ENCODE measurements at regions not wholly inside any gene's neighbourhood (a gene's known extent, or its start where the extent isn't known, plus 50 kb on each side); places are given as distances from the start of the nearest gene placed in this dataset.
"Not testable (repeated sequence)": the region's sequence is repeated elsewhere in the genome, so short reads cannot be mapped to it uniquely, and the experiment has no call there.

DNA sequence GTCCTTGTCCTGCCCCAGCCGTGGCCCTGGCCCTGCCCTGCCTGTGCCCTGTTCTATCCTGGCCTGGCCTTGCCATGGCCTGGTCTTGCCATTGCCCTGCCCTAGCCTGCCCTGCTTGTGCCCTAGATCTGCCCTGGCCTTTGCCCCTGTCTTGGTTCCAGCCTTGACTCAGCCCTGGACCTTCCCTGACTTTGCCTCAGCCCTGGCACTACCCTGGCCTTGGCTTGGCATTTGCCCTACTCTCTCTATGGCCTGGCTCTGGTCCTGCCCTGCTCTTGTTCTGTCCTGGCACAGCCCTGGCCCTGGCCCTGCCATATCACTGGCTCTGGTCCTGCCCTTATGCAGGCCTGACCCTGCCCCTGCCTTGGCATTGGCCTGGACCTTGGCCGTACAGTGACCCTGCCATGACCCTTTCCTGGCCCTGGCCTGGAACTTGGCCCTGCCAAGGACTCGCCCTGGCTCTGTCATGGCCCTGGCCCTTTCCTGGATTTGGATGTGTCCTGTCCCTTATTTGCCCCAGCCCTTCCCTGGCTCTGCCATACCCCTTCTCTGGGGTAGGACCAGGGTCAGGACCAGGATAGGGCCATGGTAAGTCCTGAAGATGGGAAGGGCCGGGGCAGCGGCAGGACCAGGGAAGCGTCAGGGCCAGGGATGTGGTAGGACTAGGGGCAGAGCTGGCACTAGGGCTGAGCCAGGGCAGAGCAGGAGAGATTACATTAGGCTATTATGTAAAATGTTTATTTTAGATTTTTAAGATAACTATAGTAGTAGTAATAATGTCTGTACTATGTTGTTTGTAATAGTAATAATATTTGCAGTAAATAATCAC lies 254.5 kb downstream of the TP53TG3F start:
- H3K4me3 Mint-ChIP-seq; H3K36me3 Mint-ChIP-seq (ENCODE audit: insufficient read depth); H3K4me1 Mint-ChIP-seq; H3K27ac Mint-ChIP-seq (ENCODE audit: low read depth); ATAC-seq (replicated peaks; ENCODE audit: extremely low read depth, poor library complexity, severe bottlenecking); H3K27me3 Mint-ChIP-seq; H3K9me3 Mint-ChIP-seq; DNase-seq (ENCODE audit: low spot score in 2 of 2): not testable (repeated sequence)

DNA sequence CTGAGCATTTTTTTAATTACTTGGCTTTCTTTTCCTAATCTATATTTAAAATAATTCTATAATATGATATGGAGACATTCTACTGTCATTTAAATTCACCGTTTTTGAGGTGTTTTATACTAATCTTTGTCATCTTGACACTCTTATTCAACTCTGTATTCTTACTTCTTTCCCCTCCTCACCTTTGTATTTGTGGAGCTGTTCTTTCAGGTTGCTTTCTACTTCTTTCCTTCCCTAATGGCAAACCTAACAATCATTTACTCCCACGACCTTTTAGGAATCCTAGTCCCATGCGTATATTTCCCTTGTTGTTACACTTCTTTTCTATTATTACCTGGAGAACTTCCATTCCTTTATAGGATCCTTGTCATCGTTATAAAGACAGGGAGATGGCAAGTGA lies 271.8 kb downstream of the TP53TG3F start:
- not testable (repeated sequence) for H3K9me3 Mint-ChIP-seq; H3K27me3 Mint-ChIP-seq; DNase-seq (ENCODE audit: low spot score in 2 of 2); H3K4me1 Mint-ChIP-seq; ATAC-seq (replicated peaks; ENCODE audit: extremely low read depth, poor library complexity, severe bottlenecking); H3K4me3 Mint-ChIP-seq; H3K36me3 Mint-ChIP-seq (ENCODE audit: insufficient read depth); H3K27ac Mint-ChIP-seq (ENCODE audit: low read depth)

DNA sequence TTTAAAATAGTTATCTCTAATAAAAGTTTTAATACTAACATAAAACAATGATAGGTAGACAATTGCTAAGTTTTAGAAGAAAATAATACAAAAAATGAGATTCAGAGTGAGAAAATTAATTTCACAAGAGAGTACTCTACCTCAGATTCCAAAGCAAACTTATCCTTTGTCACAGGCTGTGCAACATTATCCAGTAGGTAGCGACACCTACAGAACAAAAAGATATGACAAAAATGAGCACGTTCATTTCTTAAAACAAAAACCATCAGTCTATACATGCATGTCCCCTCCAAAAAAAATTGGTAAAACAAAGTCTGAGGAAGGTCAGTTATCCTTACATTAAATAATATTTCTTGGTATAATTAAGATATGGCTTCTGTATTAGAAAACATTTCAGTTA lies 275.2 kb downstream of the TP53TG3F start:
- not testable (repeated sequence) for ATAC-seq (replicated peaks; ENCODE audit: extremely low read depth, poor library complexity, severe bottlenecking); H3K9me3 Mint-ChIP-seq; H3K27me3 Mint-ChIP-seq; H3K4me1 Mint-ChIP-seq; H3K4me3 Mint-ChIP-seq; DNase-seq (ENCODE audit: low spot score in 2 of 2); H3K36me3 Mint-ChIP-seq (ENCODE audit: insufficient read depth); H3K27ac Mint-ChIP-seq (ENCODE audit: low read depth)

DNA sequence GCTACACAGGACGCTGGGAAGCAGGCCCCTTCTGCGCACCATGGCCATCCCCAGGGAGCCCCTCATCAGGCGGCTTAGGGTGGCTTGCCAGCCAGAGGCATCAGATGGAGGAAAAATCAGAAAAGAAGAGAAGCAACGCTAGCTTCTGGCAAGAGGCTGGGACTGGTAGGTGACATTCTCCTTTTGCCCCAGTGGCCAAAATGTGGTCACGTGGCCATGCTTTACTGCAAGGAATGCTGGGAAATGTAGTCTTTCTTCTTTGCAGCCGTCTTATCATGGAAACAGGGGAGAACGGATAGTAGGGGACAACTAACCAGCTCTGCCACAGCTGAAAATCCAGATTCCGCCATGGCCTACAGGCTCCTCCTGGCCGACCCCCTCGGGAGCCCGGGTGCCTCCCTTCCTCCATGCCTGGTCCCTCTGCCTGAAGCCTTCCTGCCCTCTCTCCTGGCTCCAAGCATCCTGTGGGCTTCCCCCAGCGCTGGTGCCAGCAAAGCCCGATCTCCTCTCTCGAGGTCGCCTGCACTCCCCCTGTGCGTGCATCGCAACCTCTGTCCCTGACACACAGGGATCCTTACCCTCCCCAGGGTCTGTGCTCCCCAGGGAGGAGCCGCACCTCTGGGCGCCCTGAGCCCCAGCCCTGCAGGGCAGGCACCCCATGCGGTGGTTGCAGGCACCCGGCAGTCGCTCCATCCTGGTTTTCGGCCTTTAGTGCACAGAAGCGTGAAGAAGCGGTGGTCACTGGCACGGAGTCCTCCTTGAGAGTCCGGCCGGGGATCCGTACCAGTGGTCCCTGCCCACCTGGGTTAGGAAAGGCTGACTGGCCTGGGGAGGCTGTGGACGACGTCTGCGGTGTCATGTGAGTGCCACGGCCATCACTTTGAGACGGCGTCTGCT lies 307.7 kb downstream of the TP53TG3F start:
- not testable (repeated sequence) for ATAC-seq (replicated peaks; ENCODE audit: extremely low read depth, poor library complexity, severe bottlenecking); H3K36me3 Mint-ChIP-seq (ENCODE audit: insufficient read depth); H3K27me3 Mint-ChIP-seq; H3K9me3 Mint-ChIP-seq; H3K4me1 Mint-ChIP-seq; H3K4me3 Mint-ChIP-seq; H3K27ac Mint-ChIP-seq (ENCODE audit: low read depth); DNase-seq (ENCODE audit: low spot score in 2 of 2)

DNA sequence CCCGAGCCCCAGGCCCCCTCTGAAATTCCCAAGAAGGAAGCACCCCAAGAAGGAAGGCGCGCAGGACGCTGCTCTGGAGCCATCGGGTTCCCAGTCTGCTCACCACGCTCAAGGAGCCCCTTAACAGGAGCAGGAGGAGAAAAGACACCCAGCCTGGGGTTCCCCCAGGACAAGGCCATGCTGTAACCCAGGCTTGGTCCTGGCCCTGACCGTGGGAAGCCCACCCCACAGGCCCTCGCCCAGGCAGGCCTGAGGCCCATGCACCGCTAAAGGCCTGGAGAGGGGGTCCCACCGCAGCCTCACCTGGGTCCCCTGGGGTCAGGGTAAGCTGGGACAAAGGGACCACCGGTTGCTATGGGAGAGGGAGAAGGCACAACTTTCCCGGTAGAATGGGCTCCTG lies 309.3 kb downstream of the TP53TG3F start:
- H3K36me3 Mint-ChIP-seq (ENCODE audit: insufficient read depth); H3K27me3 Mint-ChIP-seq; H3K4me1 Mint-ChIP-seq; H3K4me3 Mint-ChIP-seq; H3K9me3 Mint-ChIP-seq; ATAC-seq (replicated peaks; ENCODE audit: extremely low read depth, poor library complexity, severe bottlenecking); H3K27ac Mint-ChIP-seq (ENCODE audit: low read depth); DNase-seq (ENCODE audit: low spot score in 2 of 2): not testable (repeated sequence)

DNA sequence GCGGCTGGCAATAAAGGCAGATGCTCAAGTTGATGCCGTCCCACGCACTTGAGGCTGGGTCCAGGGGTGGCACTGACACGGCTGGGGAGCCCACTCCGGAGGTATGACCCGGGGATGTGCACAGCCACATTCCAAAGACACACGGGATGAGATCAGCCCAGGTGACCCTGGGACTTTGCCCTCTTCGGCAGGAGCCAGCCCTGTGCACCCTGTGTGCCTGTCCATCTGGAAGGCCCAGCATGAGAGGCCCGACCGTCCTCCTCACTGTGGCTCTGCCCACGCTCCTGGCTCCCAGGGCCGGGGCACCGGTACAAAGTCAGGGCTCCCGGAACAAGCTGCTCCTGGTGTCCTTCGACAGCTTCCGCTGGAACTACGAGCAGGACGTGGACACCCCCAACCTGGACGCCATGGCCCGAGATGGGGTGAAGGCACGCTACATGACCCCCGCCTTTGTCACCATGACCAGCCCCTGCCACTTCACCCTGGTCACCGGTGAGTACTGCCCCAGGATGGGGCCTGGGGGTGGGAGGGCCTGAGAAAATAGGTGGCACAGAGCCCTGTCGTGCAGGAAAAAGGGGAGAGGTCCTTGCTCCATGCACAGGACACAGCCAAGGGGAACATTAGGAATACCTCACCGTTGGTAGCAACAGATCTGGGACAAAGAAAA lies 309.9 kb downstream of the TP53TG3F start:
- not testable (repeated sequence) for H3K9me3 Mint-ChIP-seq; DNase-seq (ENCODE audit: low spot score in 2 of 2); ATAC-seq (replicated peaks; ENCODE audit: extremely low read depth, poor library complexity, severe bottlenecking); H3K4me3 Mint-ChIP-seq; H3K36me3 Mint-ChIP-seq (ENCODE audit: insufficient read depth); H3K4me1 Mint-ChIP-seq; H3K27me3 Mint-ChIP-seq; H3K27ac Mint-ChIP-seq (ENCODE audit: low read depth)

DNA sequence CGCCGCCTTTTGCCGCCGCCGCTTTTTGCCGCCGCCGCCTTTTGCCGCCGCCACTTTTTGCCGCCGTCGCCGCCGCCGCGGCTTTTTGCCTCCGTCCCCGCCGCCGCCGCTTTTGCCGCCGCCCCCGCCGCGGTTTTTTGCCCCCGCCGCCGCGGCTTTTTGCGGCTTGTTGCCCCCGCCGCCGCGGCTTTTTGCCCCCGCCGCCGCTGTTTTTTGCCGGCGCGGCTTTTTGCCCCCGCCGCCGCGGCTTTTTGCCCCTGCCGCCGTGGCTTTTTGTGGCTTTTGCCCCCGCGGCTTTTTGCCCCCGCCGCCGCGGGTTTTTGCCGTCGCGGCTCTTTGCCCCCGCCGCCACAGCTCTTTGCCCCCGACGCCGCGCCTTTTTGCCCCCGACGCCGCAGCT lies 311.1 kb downstream of the TP53TG3F start:
- not testable (repeated sequence) for H3K27me3 Mint-ChIP-seq; H3K36me3 Mint-ChIP-seq (ENCODE audit: insufficient read depth); H3K4me1 Mint-ChIP-seq; H3K27ac Mint-ChIP-seq (ENCODE audit: low read depth); DNase-seq (ENCODE audit: low spot score in 2 of 2); ATAC-seq (replicated peaks; ENCODE audit: extremely low read depth, poor library complexity, severe bottlenecking); H3K4me3 Mint-ChIP-seq
- peaks cover 10% of the 10 kb centered on the region for H3K9me3 Mint-ChIP-seq

DNA sequence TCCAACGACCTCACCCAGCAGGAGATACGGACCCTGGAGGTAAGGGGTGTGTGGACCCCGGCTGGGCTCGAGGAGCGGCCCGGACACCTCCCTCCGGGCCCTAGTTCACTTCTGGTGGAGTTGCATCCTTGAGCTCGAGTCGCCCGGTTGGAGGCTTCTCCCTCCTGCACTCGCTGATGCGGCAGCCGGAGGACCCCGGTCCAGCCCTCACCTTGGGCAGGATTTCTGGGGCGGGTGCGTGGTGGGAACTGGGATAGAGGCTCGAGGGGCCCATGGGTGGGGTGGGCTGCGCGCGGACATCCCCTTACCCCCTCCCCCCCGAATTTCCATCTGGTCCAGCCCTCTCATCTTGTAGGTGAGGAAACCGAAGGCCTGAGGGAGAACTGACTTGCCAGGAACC lies 311.8 kb downstream of the TP53TG3F start:
- not testable (repeated sequence) for H3K4me3 Mint-ChIP-seq; DNase-seq (ENCODE audit: low spot score in 2 of 2); H3K36me3 Mint-ChIP-seq (ENCODE audit: insufficient read depth); H3K27me3 Mint-ChIP-seq; H3K4me1 Mint-ChIP-seq; H3K27ac Mint-ChIP-seq (ENCODE audit: low read depth); ATAC-seq (replicated peaks; ENCODE audit: extremely low read depth, poor library complexity, severe bottlenecking)
- H3K9me3 Mint-ChIP-seq, result peaks cover 10% of the 10 kb centered on the region

DNA sequence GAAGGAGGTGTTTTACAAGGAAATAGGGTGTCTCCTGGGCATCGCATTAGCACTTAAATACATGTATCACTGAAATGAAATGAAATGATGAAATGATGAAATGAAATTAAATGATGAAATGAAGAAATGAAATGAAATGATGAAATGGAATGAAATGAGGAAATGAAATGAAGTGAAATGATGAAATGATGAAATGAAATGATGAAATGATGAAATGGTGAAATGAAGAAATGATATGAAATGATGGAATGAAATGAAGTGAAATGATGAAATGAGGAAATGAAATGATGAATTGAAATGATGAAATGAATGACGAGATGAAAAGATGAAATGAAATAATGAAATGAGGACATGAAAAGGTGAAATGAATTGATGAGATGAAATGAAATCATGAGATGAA lies 314.6 kb downstream of the TP53TG3F start:
- peaks cover 10% of the 10 kb centered on the region for H3K9me3 Mint-ChIP-seq
- DNase-seq (ENCODE audit: low spot score in 2 of 2); H3K27me3 Mint-ChIP-seq; H3K4me1 Mint-ChIP-seq; H3K36me3 Mint-ChIP-seq (ENCODE audit: insufficient read depth); H3K4me3 Mint-ChIP-seq; ATAC-seq (replicated peaks; ENCODE audit: extremely low read depth, poor library complexity, severe bottlenecking); H3K27ac Mint-ChIP-seq (ENCODE audit: low read depth): not testable (repeated sequence)

DNA sequence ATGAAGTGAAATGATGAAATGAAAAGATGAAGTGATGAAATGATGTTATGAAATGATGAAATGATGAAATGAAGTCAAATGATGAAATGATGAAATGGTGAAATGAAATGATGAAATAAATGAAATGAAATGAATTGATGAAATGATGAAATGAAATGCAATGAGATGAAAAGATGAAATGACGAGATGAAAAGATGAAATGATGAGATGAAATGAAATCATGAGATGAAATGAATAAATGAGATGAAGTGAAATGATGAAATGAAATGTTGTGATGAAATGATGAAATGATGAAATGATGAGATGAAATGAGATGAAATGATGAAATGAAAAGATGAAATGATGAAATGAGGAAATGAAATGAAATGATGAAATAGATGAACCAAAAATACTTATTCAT lies 315.3 kb downstream of the TP53TG3F start:
- H3K4me3 Mint-ChIP-seq; H3K4me1 Mint-ChIP-seq; DNase-seq (ENCODE audit: low spot score in 2 of 2); ATAC-seq (replicated peaks; ENCODE audit: extremely low read depth, poor library complexity, severe bottlenecking); H3K27me3 Mint-ChIP-seq; H3K36me3 Mint-ChIP-seq (ENCODE audit: insufficient read depth); H3K27ac Mint-ChIP-seq (ENCODE audit: low read depth): not testable (repeated sequence)
- H3K9me3 Mint-ChIP-seq, result peaks cover 10% of the 10 kb centered on the region

DNA sequence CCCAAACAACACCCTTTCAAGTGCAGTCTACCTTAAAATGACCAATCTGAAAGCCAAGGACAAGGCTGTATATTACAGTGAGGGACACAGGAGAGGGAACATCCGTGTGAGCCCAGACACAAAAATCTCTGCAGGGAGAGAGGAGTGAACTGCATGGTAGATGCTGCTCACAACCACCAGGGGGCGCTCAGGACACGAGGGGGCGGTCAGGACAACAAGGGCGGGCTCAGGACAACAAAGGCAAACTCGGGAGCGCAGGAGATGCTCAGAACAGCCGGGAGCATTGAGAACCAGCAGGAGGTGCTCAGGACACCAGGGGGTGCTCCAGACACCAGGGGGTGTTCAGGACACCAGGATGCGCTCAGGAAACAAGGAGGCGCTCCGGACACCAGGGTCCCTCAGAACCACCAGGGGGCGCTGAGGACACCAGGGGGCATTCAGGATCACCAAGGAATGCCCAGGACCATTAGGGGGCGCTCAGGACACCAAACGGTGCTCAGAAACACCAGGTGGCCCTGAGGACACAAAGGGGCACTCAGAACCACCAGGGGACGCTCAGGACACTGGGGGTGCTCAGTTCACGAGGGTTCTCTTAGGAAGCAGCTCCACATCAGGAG lies 357.0 kb downstream of the TP53TG3F start:
- H3K4me1 Mint-ChIP-seq; ATAC-seq (replicated peaks; ENCODE audit: extremely low read depth, poor library complexity, severe bottlenecking); H3K27me3 Mint-ChIP-seq; H3K27ac Mint-ChIP-seq (ENCODE audit: low read depth); H3K9me3 Mint-ChIP-seq; DNase-seq (ENCODE audit: low spot score in 2 of 2); H3K4me3 Mint-ChIP-seq; H3K36me3 Mint-ChIP-seq (ENCODE audit: insufficient read depth): not testable (repeated sequence)

DNA sequence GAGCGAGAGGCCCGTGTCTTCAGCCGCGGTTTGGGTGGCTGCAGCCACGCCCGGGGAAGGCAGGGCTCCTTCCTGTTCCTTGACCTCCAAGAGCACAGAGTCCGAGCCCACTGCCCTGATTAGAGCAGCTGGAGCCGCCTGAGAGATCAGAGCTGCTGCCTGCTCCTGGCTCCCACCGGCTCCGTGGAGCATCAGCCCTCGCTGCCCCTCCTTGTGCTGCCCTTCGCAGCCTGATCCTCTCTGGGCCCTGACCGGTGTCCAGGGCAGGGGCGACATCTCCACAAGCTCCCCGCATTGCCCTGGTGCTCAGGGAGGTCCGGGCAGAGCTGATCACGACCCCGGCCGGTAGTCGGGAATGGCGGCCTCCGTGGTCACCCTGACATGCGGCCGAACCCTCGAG lies 365.3 kb downstream of the TP53TG3F start:
- H3K4me3 Mint-ChIP-seq; H3K36me3 Mint-ChIP-seq (ENCODE audit: insufficient read depth); DNase-seq (ENCODE audit: low spot score in 2 of 2); H3K9me3 Mint-ChIP-seq; ATAC-seq (replicated peaks; ENCODE audit: extremely low read depth, poor library complexity, severe bottlenecking); H3K4me1 Mint-ChIP-seq; H3K27me3 Mint-ChIP-seq; H3K27ac Mint-ChIP-seq (ENCODE audit: low read depth): not testable (repeated sequence)

Measured in central memory CD8-positive, alpha-beta T cell (primary cell).